ENCODE measurements at regions not wholly inside any gene's neighbourhood (a gene's known extent, or its start where the extent isn't known, plus 50 kb on each side); places are given as distances from the start of the nearest gene placed in this dataset.
A peak's percentile ranks its signal among the peaks of the same experiment; 100 is the strongest.

DNA sequence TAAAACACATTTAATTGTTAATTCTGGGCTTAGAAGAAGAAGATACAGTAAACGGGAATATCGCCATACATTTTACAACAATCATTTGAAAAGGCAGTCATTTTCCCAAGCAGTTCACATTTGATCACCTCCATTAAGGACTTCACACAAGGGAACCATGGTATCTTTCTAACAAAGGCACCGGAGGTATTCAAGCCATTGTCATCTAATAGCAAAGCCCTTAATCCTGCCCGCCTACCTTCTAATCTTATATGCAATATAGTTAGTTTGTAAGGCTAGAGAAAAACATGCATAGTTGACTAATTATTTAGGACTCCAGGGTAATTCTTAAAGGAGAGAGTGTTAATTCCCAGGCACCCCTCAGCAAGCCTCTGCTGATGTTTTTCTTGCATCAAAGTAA is 83.1 kb downstream of the MRPL32 start:
- Histone ChIP-seq H3K27me3 (no peaks in the 10 kb centered on the region), H3K9me2 (replicated peaks; ENCODE audit: insufficient read depth) (no peaks in the 10 kb centered on the region), H3K4me1 (ENCODE audit: insufficient read depth) (no peaks in the 10 kb centered on the region), H3K4me2 (no peak overlapping the region), H3K27ac (no peak overlapping the region), H3K9me3 (ENCODE audit: low read depth) (no peaks in the 10 kb centered on the region), H3K79me2 (no peaks in the 10 kb centered on the region), H2AFZ (no peak overlapping the region), H4K20me1 (ENCODE audit: insufficient read depth, poor library complexity, severe bottlenecking) (no peaks in the 10 kb centered on the region), H3K36me3 (replicated peaks; ENCODE audit: insufficient read depth, low read depth) (no peaks in the 10 kb centered on the region), H3K4me3 (no peak overlapping the region)
- TF ChIP-seq, protein P1, sequence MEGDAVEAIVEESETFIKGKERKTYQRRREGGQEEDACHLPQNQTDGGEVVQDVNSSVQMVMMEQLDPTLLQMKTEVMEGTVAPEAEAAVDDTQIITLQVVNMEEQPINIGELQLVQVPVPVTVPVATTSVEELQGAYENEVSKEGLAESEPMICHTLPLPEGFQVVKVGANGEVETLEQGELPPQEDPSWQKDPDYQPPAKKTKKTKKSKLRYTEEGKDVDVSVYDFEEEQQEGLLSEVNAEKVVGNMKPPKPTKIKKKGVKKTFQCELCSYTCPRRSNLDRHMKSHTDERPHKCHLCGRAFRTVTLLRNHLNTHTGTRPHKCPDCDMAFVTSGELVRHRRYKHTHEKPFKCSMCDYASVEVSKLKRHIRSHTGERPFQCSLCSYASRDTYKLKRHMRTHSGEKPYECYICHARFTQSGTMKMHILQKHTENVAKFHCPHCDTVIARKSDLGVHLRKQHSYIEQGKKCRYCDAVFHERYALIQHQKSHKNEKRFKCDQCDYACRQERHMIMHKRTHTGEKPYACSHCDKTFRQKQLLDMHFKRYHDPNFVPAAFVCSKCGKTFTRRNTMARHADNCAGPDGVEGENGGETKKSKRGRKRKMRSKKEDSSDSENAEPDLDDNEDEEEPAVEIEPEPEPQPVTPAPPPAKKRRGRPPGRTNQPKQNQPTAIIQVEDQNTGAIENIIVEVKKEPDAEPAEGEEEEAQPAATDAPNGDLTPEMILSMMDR (IDR thresholded peaks at IDR 0.05; ENCODE audit: poor library complexity) = no peak
- no peak for TF ChIP-seq EZH2phosphoT487 (IDR thresholded peaks at IDR 0.05; ENCODE audit: low read depth, severe bottlenecking, unreplicated experiment)
- no peak for TF ChIP-seq EZH2 (IDR thresholded peaks at IDR 0.05; ENCODE audit: borderline replicate concordance)
- DNase-seq (ENCODE audit: low spot score) = no peak
- WGBS (ENCODE audit: low lambda C conversion rate, missing lambda C conversion rate) = 75% methylated on average over 4 of the region's 4 CpGs

DNA sequence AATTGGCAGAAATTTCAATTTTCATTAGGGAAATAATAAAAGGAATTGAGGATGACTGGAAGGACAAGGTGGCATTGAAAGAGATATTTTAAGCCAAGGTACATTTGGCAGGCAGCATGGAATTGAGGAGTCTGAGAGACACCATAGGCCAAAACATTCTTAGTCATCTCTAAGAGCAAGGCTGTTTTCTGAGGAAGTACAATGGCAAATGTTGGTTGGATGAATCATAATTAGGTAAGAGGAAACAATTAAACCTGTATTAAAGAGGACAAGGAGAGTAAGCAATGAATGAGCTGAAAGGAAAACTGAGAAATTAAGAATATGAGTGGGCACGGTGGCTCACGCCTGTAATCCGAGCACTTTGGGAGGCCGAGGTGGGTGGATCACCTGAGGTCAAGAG is 86.3 kb downstream of the MRPL32 start:
- 90% methylated on average over 4 of the region's 4 CpGs for WGBS (ENCODE audit: low lambda C conversion rate, missing lambda C conversion rate)
- no peak for DNase-seq (ENCODE audit: low spot score)
- Histone ChIP-seq H3K36me3 (replicated peaks; ENCODE audit: insufficient read depth, low read depth) (no peaks in the 10 kb centered on the region), H3K4me2 (no peak overlapping the region), H3K9me2 (replicated peaks; ENCODE audit: insufficient read depth) (no peaks in the 10 kb centered on the region), H3K4me3 (no peak overlapping the region), H3K27ac (no peak overlapping the region), H3K9me3 (ENCODE audit: low read depth) (no peaks in the 10 kb centered on the region), H3K4me1 (ENCODE audit: insufficient read depth) (no peaks in the 10 kb centered on the region), H3K79me2 (no peaks in the 10 kb centered on the region), H4K20me1 (ENCODE audit: insufficient read depth, poor library complexity, severe bottlenecking) (no peaks in the 10 kb centered on the region), H3K27me3 (no peaks in the 10 kb centered on the region), H2AFZ (no peak overlapping the region)
- no peak for TF ChIP-seq EZH2 (IDR thresholded peaks at IDR 0.05; ENCODE audit: borderline replicate concordance)
- TF ChIP-seq, protein P1 (IDR thresholded peaks at IDR 0.05; ENCODE audit: poor library complexity) = no peak
- TF ChIP-seq EZH2phosphoT487 (IDR thresholded peaks at IDR 0.05; ENCODE audit: low read depth, severe bottlenecking, unreplicated experiment) = no peak

DNA sequence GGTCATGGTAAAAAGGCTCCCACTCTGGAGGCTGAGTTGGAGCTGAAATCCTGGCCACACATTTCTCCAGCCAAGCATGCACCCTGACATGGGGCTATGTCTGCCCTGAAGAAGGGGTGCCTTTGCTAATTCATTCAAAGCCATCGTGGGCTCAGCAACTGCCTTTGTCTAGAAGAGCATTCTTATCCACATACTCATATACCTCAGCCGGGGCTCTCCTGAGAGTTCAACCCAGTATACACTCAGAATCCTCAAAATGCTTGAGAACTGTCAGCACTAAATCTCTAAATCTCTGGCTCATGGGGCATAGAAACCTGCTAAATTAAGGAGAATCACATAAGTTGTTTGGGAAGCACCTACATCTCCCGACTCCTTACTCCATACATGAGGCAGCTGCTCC is 89.3 kb downstream of the MRPL32 start:
- Histone ChIP-seq H3K4me2 (no peak overlapping the region), H3K36me3 (replicated peaks; ENCODE audit: insufficient read depth, low read depth) (no peaks in the 10 kb centered on the region), H4K20me1 (ENCODE audit: insufficient read depth, poor library complexity, severe bottlenecking) (no peaks in the 10 kb centered on the region), H3K9me3 (ENCODE audit: low read depth) (no peaks in the 10 kb centered on the region), H3K4me1 (ENCODE audit: insufficient read depth) (no peaks in the 10 kb centered on the region), H3K9me2 (replicated peaks; ENCODE audit: insufficient read depth) (no peaks in the 10 kb centered on the region), H3K4me3 (no peak overlapping the region), H2AFZ (no peak overlapping the region), H3K27me3 (no peaks in the 10 kb centered on the region), H3K27ac (no peak overlapping the region), H3K79me2 (no peaks in the 10 kb centered on the region)
- TF ChIP-seq, protein P1 (IDR thresholded peaks at IDR 0.05; ENCODE audit: poor library complexity) = no peak
- TF ChIP-seq EZH2 (IDR thresholded peaks at IDR 0.05; ENCODE audit: borderline replicate concordance) (no peak), EZH2phosphoT487 (IDR thresholded peaks at IDR 0.05; ENCODE audit: low read depth, severe bottlenecking, unreplicated experiment) (no peak)
- DNase-seq (ENCODE audit: low spot score) = no peak
- 73% methylated on average over 3 of the region's 3 CpGs for WGBS (ENCODE audit: low lambda C conversion rate, missing lambda C conversion rate)

DNA sequence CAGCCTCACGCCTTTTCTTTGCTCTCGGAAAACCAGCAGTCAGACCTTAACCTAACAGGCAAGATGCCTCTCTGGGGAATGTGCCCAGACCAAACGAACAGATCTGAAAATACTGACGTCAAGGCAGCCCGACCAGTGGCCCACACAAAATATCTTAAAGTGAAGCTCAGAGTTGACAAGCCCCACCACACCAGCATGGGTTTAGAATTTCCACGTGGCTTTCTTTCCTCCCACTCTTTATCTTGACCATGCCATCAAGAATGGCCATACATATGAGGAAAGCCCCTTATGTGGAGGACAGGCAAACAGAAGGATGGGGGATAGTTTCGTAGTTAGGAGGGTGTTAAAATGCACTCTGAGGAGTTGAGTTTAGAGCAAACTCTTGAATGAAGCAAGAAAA is 89.8 kb downstream of the MRPL32 start:
- Histone ChIP-seq H3K4me1 (ENCODE audit: insufficient read depth) (no peaks in the 10 kb centered on the region), H3K36me3 (replicated peaks; ENCODE audit: insufficient read depth, low read depth) (no peaks in the 10 kb centered on the region), H3K9me2 (replicated peaks; ENCODE audit: insufficient read depth) (no peaks in the 10 kb centered on the region), H3K9me3 (ENCODE audit: low read depth) (no peaks in the 10 kb centered on the region), H4K20me1 (ENCODE audit: insufficient read depth, poor library complexity, severe bottlenecking) (no peaks in the 10 kb centered on the region), H3K79me2 (no peaks in the 10 kb centered on the region), H2AFZ (no peak overlapping the region), H3K4me3 (no peak overlapping the region), H3K27ac (no peak overlapping the region), H3K4me2 (no peak overlapping the region), H3K27me3 (no peaks in the 10 kb centered on the region)
- TF ChIP-seq, protein P1 (IDR thresholded peaks at IDR 0.05; ENCODE audit: poor library complexity) = no peak
- TF ChIP-seq EZH2 (IDR thresholded peaks at IDR 0.05; ENCODE audit: borderline replicate concordance) = no peak
- TF ChIP-seq EZH2phosphoT487 (IDR thresholded peaks at IDR 0.05; ENCODE audit: low read depth, severe bottlenecking, unreplicated experiment) = no peak
- WGBS (ENCODE audit: low lambda C conversion rate, missing lambda C conversion rate) = 68% methylated on average over 7 of the region's 7 CpGs
- peak; percentile 9 for DNase-seq (ENCODE audit: low spot score)
